Activated CD8-positive, alpha-beta memory T cell treated with anti-CD3 and anti-CD28 coated beads for 24 hours (primary cell): ENCODE measurements at regions not wholly inside any gene's neighbourhood (a gene's known extent, or its start where the extent isn't known, plus 50 kb on each side); places are given as distances from the start of the nearest gene placed in this dataset.

Experiments used
- DNase-seq: peaks from one replicate; pipeline ENCODE4 v3.0.0-alpha.2; 2020

GRCh38 chr5:96157841-96158291 lies 196.2 kb upstream of the ELL2 start:
- no peak for DNase-seq

DNA sequence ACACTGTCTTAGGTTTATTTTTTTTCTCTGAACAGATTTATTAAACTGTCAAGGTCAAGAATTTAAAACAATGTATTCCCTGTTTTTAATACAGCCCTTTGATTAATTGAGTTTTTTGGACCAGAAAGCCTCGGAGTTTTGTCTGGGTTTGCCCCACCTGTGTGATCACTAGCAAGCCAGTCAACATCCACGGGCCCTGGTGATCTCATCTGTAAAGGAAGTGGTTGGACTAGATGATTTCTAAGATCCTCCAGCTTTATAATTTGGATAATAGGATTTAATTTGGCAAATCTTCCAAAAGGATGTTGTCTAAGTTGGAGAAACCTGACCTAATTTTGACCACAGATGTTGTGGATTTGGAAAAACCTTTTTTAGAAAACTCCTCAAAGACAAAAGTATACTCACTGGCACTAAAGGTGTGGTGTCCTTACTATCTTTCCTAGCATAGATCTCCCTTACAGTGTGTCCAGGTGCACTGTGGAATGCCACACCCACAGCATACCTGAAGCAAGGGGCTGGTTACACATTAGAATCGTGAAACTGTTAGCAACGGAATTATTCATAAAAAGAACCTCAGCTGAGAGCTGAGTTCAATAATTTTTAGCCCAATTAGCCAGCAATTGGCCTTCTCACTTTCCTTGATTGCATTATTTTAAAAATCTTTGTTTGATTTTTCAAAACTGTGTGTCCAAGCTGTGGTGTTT lies 195.6 kb upstream of the ELL2 start:
- DNase-seq: no peak

- DNase-seq: no peak
Observed at GRCh38 chr5:96155147-96155546, 193.5 kb upstream of the ELL2 start.

DNA sequence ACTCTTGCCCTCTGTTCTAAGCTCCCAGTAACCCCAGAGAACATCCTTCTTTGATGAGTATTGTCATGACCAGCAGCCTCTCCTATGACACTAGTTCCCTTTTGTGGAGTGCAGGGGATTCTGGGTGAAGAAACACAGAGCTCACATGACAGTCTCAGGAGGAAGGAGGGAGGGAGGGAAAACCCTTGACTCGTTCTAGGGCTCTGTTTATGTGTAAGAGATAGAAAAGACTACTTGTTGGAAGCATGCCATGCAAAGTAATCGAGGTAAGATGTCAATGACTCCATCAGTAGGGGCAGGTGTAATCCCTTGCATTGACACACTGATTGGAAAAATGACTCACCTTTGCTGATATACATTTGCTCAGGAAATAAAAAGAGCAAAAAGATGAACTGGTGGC lies 190.2 kb upstream of the ELL2 start:
- DNase-seq: no peak

- no peak for DNase-seq
Observed at GRCh38 chr5:96150007-96150406, 188.4 kb upstream of the ELL2 start.

DNA sequence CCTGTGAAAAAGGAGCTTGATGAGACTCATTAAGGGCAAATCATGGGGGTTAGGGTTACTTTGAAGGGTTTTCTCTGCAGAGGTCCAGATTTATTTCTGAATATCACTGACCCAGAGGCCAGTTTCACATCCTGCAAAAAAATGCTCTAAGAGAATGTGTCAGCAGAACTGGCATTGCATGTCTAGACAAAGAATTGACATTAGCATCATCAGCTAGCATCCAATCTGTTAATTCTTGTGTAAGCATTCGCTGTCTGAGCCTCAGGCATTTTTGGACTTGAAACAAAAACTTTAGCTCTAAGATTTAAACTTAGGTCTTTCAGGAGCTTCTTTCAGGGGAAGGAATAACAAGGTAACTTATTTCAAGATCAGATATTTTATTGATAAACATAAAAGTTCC lies 187.9 kb upstream of the ELL2 start:
- no peak for DNase-seq

DNA sequence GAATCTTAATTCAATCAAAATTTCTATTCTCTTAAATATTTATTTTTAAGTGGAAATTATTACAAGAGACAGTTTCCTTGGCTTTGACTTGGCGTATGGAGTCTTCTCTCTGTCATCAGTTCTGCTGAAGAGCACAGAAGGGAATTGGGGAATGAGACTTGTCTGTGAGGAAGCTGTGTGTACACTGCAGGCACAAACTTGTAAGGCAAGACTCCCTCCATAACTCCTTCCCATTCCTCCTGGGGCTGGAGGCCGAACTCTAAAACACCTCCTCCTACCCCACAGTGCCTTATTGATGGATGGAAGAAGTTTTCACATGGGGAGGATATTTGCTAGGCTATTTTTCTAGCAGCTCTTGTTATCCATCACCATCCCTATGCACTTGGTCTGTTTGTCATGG lies 187.4 kb upstream of the ELL2 start:
- DNase-seq: no peak

GRCh38 chr5:96148376-96148775 lies 186.7 kb upstream of the ELL2 start:
- DNase-seq: no peak

DNA sequence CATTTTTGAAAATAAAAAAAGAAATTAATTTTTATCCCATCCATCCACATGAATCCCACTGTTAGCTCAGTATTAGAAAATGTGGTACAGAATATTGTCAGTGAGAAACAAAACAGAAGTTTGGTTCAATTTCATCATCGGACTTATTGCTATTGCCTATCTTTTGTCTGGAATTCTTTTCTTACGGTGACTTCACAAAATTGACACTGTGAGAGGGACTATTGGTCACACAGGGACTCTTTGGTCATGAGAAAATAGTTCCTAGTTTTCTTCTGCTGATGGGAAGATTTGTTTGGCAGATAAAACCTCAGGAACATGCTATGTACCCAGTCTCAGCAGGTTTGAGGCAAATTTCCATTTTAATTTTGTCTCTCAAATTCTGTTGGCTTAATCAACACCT lies 186.2 kb upstream of the ELL2 start:
- DNase-seq: no peak

GRCh38 chr5:96146675-96147074 lies 185.0 kb upstream of the ELL2 start:
- no peak for DNase-seq

GRCh38 chr5:96144289-96144688 lies 182.6 kb upstream of the ELL2 start:
- no peak for DNase-seq

GRCh38 chr5:96143450-96143849 lies 181.8 kb upstream of the ELL2 start:
- no peak for DNase-seq

DNA sequence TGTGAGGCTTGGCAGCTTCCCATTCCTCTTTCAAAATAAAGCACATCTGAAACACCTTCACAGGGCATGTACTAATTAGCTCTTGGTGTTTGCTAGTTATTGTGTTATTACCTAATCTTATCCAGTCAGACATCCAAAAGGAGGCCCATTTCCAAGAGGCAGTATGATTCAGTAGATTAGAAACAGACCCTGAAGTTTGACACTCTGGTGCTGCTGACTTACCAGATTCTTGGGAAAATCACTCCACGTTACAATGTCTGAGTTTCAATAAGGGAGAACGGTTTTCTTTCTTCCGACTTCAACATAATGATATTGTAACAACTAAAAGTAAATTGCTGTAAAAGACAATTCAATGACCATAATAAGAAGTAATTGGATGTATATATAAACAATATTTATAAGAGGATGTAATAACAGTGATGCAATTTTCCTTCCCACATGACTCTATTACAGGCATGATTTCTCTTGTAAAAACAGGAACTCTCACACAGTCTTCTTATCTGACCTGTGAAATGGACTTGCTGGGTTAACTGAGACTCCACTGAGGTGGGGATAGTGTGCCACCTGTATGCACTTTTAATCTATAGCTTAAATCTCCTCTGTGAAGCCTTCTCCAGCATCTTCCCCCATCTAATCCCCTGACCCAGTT lies 181.3 kb upstream of the ELL2 start:
- no peak for DNase-seq

- no peak for DNase-seq
Observed at GRCh38 chr5:96142184-96142781, 180.6 kb upstream of the ELL2 start.

GRCh38 chr5:96141749-96142148 lies 180.1 kb upstream of the ELL2 start:
- no peak for DNase-seq

DNA sequence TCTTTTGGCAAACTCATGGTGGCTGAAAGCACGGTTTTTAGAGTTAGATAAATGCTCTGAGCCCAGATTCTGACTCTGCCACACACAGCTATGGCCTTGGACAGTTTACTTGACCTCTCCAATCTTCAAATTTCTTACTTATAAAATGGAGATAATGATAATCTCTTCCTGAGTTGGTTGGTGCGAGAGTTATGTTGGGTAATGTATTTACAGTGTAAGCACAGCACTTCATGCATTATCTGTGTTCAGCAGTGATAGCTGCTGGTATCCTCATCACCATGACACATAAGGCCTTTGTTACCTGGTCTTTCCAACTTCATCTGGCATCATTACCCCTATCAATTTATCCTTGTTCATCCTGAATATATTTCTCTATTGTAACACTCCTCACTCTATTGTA lies 178.8 kb upstream of the ELL2 start:
- no peak for DNase-seq

GRCh38 chr5:96140084-96140483 lies 178.4 kb upstream of the ELL2 start:
- no peak for DNase-seq

GRCh38 chr5:96134886-96135285 lies 173.2 kb upstream of the ELL2 start:
- DNase-seq: no peak

DNA sequence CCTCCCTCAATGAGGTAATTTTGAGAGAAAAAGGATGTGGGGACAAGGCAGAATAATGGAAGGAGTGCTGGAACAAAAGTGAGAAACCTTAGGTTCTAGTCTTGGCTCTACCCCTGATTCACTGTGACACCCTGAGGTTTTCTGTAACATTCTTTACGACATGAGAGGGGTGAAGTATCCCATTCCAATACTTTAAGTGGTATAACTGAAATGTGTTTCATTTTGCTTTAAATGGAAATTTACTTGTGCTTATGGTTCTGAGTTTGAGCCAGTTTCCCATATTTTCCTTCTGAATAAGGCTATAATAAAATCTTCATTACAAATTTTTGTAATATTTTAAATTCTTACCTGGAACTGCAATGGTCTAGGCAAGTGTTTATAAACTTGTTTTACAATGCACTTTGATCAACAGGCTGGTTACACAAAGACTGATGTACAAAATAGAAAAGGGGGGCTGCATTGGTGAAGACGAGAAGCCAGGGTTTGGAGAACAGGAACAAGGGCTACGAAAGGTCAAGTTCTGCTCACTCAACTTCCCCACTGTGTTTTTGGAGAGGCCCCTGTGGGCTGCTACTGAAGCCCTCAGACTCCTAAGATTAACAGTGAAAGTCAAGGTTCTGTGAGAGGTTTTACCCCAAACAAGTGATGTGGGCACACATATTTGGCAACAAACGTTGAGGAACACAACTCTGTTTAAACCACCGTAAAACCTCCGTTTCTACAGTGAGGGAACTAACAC lies 171.9 kb upstream of the ELL2 start:
- no peak for DNase-seq

DNA sequence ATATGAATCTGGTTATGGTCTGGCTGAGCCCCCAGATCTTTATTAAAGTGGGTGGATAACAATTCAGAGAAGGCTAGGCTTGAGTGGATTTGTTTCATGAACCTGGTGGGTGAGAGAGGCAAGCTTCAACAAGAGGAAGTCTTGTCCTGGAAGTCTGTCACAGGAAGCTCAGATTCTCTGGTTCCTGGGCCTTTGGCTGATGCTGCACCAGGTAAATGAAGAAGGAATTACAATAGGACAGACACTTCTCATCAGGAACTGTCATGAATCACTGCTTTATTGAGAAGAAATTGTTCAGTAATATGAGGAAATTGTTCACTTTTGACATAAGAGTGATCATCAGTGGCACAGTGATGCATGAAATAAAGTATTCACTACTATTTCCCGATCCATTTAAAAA lies 167.6 kb upstream of the ELL2 start:
- DNase-seq: no peak

GRCh38 chr5:96128204-96128864 lies 166.7 kb upstream of the ELL2 start:
- DNase-seq: no peak

DNA sequence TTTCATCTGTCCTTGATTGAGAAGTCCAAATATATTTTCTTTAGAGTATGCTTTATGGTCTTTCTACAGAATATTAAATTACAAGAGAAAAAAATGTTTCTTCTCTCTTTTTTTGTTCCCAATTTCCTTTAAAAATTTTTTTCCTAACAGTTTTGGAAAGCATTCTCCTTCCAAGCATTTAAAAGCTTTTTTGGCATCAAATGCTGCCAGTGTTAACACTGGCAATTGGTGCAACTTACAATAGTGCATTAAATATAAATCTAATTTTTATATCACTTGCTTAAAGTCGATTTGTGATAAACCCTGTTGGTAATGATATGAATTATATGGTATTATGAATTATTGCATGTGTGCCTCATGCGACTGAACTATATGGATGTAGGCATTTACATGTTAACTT lies 165.9 kb upstream of the ELL2 start:
- no peak for DNase-seq

- no peak for DNase-seq
Observed at GRCh38 chr5:96125231-96125891, 163.7 kb upstream of the ELL2 start.
